Activated CD8-positive, alpha-beta T cell treated with anti-CD3 and anti-CD28 coated beads for 36 hours (primary cell): ENCODE measurements at regions not wholly inside any gene's neighbourhood (a gene's known extent, or its start where the extent isn't known, plus 50 kb on each side); places are given as distances from the start of the nearest gene placed in this dataset.

Experiments used
- ATAC-seq: fragments of 200-7000 bp; cut with Tn5 transposase; one replicate; pipeline ENCODE4 v1.10.0; 2021; ENCODE audit warnings: mild to moderate bottlenecking, moderate library complexity
- CTCF ChIA-PET: fragments of 350-600 bp; sonication (Branson Sonifier 250); formaldehyde crosslinking; loops from one replicate; lab custom pipeline; 2021; ENCODE audit warnings: antibody characterized with exemption; lab: Charles Lee
- POLR2A ChIA-PET: fragments of 350-600 bp; sonication (Branson Sonifier 250); formaldehyde crosslinking; loops from one replicate; lab custom pipeline; 2021; ENCODE audit warnings: antibody characterized with exemption; lab: Charles Lee
- DNase-seq: peaks from one replicate; pipeline ENCODE4 v3.0.0-alpha.2; 2020
- H3K27ac Mint-ChIP-seq: one replicate; pipeline ENCODE4 v1.8.0; 2021; ENCODE audit warnings: mild to moderate bottlenecking, mixed read lengths
- H3K27me3 Mint-ChIP-seq: one replicate; pipeline ENCODE4 v1.8.0; 2021; ENCODE audit warnings: mixed read lengths
- H3K36me3 Mint-ChIP-seq: one replicate; pipeline ENCODE4 v1.8.0; 2021; ENCODE audit warnings: low read depth, mixed read lengths
- H3K4me1 Mint-ChIP-seq: one replicate; pipeline ENCODE4 v1.8.0; 2021; ENCODE audit warnings: low read depth, mixed read lengths
- H3K4me3 Mint-ChIP-seq: one replicate; pipeline ENCODE4 v1.8.0; 2021; ENCODE audit warnings: mild to moderate bottlenecking, moderate library complexity, mixed read lengths
- H3K9me3 Mint-ChIP-seq: one replicate; pipeline ENCODE4 v1.8.0; 2021; ENCODE audit warnings: mixed read lengths
- intact Hi-C: fragments of 100-400 bp; cut with micrococcal nuclease; formaldehyde crosslinking; loops from one replicate; pipeline ENCODE4 v1.10.0; 2022
- TF ChIP-seq, protein P1 (sequence below): fragments of 200-600 bp; IDR thresholded peaks from one replicate; pipeline ENCODE4 v1.8.0; 2022; ENCODE audit warnings: antibody characterized with exemption, mild to moderate bottlenecking

DNA sequence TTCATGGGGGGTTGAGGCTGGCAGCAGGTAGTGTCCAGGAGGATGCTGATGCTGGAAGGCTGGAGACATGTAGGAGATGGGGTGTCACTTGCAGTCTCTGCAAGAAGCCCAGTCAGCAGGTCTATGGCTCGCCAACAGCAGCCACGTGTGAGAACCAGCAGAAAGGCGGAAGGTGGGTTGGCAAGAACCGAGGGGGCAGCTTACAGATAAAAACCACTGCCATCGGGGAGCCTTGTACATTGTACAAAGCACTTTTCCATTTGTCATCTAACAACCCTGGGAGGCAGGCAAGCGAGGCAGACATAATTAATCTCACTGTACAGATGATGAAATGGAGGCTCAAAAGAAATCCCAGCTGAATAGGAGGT, 167.2 kb downstream of the KCNA5 start:
- TF ChIP-seq, protein P1, sequence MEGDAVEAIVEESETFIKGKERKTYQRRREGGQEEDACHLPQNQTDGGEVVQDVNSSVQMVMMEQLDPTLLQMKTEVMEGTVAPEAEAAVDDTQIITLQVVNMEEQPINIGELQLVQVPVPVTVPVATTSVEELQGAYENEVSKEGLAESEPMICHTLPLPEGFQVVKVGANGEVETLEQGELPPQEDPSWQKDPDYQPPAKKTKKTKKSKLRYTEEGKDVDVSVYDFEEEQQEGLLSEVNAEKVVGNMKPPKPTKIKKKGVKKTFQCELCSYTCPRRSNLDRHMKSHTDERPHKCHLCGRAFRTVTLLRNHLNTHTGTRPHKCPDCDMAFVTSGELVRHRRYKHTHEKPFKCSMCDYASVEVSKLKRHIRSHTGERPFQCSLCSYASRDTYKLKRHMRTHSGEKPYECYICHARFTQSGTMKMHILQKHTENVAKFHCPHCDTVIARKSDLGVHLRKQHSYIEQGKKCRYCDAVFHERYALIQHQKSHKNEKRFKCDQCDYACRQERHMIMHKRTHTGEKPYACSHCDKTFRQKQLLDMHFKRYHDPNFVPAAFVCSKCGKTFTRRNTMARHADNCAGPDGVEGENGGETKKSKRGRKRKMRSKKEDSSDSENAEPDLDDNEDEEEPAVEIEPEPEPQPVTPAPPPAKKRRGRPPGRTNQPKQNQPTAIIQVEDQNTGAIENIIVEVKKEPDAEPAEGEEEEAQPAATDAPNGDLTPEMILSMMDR = no peak

DNA sequence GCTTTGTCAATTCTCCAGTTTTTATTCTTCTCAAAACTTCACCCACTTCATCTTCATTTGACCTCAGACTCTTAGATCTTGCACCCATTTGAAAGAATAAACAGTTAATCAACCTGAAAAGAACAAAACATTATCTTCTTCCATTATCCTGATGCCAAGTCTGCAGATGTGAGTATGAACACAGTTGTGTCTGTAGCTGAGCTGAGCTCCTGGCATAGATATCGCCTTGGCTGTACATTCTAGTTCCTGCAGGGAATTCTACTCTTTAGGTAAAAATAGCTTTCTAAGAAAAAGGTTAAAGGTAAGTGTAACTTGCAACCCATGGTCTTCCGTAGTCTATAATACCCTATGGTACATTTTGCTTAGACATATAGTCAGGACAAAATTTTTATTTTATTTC, 169.7 kb downstream of the KCNA5 start:
- H3K27me3 Mint-ChIP-seq = peaks cover 6% of the 10 kb centered on the region
- POLR2A ChIA-PET = no interaction called here
- no peak overlapping the region for H3K27ac Mint-ChIP-seq
- ATAC-seq = no peak
- TF ChIP-seq, protein P1 = no peak
- no peak overlapping the region for H3K4me3 Mint-ChIP-seq
- no peak for DNase-seq
- no peaks in the 10 kb centered on the region for H3K9me3 Mint-ChIP-seq
- no peaks in the 10 kb centered on the region for H3K36me3 Mint-ChIP-seq
- intact Hi-C loops = no loop called here
- no peaks in the 10 kb centered on the region for H3K4me1 Mint-ChIP-seq
- CTCF ChIA-PET = no interaction called here

More for the DNA sequence above, 167.2 kb downstream of the KCNA5 start:
- DNase-seq = no peak
- Mint-ChIP-seq H3K36me3 (no peaks in the 10 kb centered on the region), H3K4me1 (no peaks in the 10 kb centered on the region), H3K27me3 (peaks cover 2% of the 10 kb centered on the region), H3K27ac (no peak overlapping the region), H3K9me3 (no peaks in the 10 kb centered on the region), H3K4me3 (no peak overlapping the region)
- CTCF ChIA-PET = no interaction called here
- POLR2A ChIA-PET = no interaction called here
- intact Hi-C loops = no loop called here
- no peak for ATAC-seq

DNA sequence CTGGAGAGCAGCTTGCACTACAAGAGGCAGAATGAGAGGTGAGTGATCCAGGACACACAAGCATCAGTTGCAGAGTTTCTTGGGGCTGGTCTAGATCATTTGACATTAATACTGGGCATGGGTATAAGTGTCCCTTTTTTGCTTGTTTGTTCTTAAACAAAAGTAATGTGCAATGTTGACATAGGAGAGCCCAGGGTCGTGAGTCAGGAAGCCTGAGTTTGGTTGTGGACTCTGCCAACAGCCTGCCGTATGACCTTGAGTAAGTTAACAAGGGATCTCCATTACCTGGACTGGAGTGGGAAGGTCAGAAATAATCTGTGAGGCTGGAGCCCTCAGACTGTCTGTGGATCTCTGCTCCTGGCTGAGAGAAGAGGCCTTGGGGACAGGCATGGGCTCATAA, 170.3 kb downstream of the KCNA5 start:
- DNase-seq (no peak), ATAC-seq (no peak)
- CTCF ChIA-PET = no interaction called here
- no peaks in the 10 kb centered on the region for H3K4me1 Mint-ChIP-seq
- no peaks in the 10 kb centered on the region for H3K36me3 Mint-ChIP-seq
- no peak overlapping the region for H3K27ac Mint-ChIP-seq
- TF ChIP-seq, protein P1 = no peak
- intact Hi-C loops = no loop called here
- peaks cover 7% of the 10 kb centered on the region for H3K27me3 Mint-ChIP-seq
- H3K9me3 Mint-ChIP-seq = no peaks in the 10 kb centered on the region
- H3K4me3 Mint-ChIP-seq = no peak overlapping the region
- POLR2A ChIA-PET = no interaction called here

DNA sequence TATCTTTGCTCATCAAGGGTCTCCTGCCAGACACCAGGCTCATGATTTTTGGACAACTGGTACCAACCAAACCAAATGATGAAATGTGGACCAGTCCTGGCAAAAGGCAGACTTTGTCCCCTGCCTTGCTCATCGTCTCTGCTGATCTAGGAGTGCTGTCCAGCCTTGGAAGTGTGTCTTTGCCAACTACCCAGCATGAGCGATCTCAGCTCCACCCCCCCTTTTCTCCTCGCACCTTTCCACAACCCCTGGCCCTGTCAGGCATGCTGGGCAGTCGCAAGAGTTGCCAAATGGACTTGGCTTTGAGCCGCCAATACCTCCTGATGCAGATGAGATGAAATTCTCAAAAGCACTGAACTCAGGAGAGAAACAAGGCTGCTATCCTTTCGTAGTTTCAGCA, 174.3 kb downstream of the KCNA5 start:
- TF ChIP-seq, protein P1 = no peak
- intact Hi-C loops = no loop called here
- Mint-ChIP-seq H3K9me3 (no peaks in the 10 kb centered on the region), H3K36me3 (no peaks in the 10 kb centered on the region), H3K27me3 (peaks cover 7% of the 10 kb centered on the region), H3K4me3 (no peak overlapping the region), H3K27ac (no peak overlapping the region), H3K4me1 (peaks cover 11% of the 10 kb centered on the region)
- DNase-seq (no peak), ATAC-seq (no peak)
- POLR2A ChIA-PET = no interaction called here
- CTCF ChIA-PET = no interaction called here

DNA sequence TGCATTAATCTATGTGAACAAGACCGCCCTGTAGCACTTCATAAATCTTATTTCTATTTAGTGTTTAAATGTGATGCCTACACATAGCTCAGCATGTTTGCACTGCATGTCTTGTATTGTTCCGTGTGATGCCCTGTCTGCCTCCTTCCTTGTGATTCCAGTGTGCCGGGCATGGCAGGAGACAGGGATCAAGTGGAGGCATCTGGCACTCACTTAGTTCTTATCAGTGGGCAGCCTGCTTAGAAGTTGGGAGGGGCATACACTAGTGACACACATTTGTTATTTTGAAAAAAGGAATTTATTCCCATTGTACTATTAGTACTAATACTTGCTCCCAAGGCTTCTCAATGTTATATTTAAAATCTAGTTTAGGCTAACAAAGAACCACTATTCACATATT, 176.4 kb downstream of the KCNA5 start:
- Mint-ChIP-seq H3K9me3 (no peaks in the 10 kb centered on the region), H3K27ac (no peak overlapping the region), H3K4me1 (peaks cover 11% of the 10 kb centered on the region), H3K27me3 (peaks cover 6% of the 10 kb centered on the region), H3K36me3 (no peaks in the 10 kb centered on the region), H3K4me3 (no peak overlapping the region)
- CTCF ChIA-PET = no interaction called here
- TF ChIP-seq, protein P1 = no peak
- POLR2A ChIA-PET = no interaction called here
- no peak for DNase-seq
- intact Hi-C loops = no loop called here
- no peak for ATAC-seq
